ENCODE measurements at regions not wholly inside any gene's neighbourhood (a gene's known extent, or its start where the extent isn't known, plus 50 kb on each side); places are given as distances from the start of the nearest gene placed in this dataset.

- no peak overlapping the region for H3K4me3 Mint-ChIP-seq (ENCODE audit: unreplicated experiment)
- no peaks in the 10 kb centered on the region for H3K9me3 ChIP-seq (ENCODE audit: insufficient read depth, low read depth, low read length)
- DNase-seq (ENCODE audit: low read depth) (peak; percentile 62), FAIRE-seq (no peak)
- H3K27ac ChIP-seq (ENCODE audit: low read depth, low read length), result no peak overlapping the region
- H3K9me3 Mint-ChIP-seq (ENCODE audit: unreplicated experiment), result peaks cover 2% of the 10 kb centered on the region
- H3K27me3 Mint-ChIP-seq (ENCODE audit: low read depth, unreplicated experiment), result no peaks in the 10 kb centered on the region
- no peak overlapping the region for H3K27ac Mint-ChIP-seq (ENCODE audit: unreplicated experiment)
- H3K4me1 ChIP-seq (ENCODE audit: insufficient read depth, low read length), result no peaks in the 10 kb centered on the region
- H3K4me2 ChIP-seq (ENCODE audit: low read length), result no peak overlapping the region
- no peaks in the 10 kb centered on the region for H3K36me3 ChIP-seq (ENCODE audit: insufficient read depth, low read length)
- no peak overlapping the region for H2AFZ ChIP-seq (ENCODE audit: low read depth, low read length)
- no peaks in the 10 kb centered on the region for H3K79me2 ChIP-seq (ENCODE audit: insufficient read depth, low read length)
- H3K9ac ChIP-seq (ENCODE audit: low read length), result no peak overlapping the region
- H3K36me3 Mint-ChIP-seq (ENCODE audit: low read depth, unreplicated experiment), result no peaks in the 10 kb centered on the region
- H3K4me3 ChIP-seq (ENCODE audit: insufficient read depth, low read depth, low read length), result no peak overlapping the region
- H3K4me1 Mint-ChIP-seq (ENCODE audit: low read depth, unreplicated experiment), result no peaks in the 10 kb centered on the region
- H3K27me3 ChIP-seq (ENCODE audit: insufficient read depth, low read length), result no peaks in the 10 kb centered on the region
- no peaks in the 10 kb centered on the region for H4K20me1 ChIP-seq (ENCODE audit: insufficient read depth, low read length)
- TF ChIP-seq CTCF (IDR thresholded peaks at IDR 0.05; ENCODE audit: insufficient read depth, low read depth, low read length) (no peak), EZH2 (IDR thresholded peaks at IDR 0.05; ENCODE audit: insufficient read depth, low read length) (no peak)
Measured at GRCh38 chr2:220949466-220949865, 622.6 kb downstream of the EPHA4 start.

- Histone ChIP-seq H3K9ac (ENCODE audit: low read length) (no peak overlapping the region), H3K27me3 (ENCODE audit: insufficient read depth, low read length) (no peaks in the 10 kb centered on the region), H3K4me2 (ENCODE audit: low read length) (no peak overlapping the region), H3K4me1 (ENCODE audit: insufficient read depth, low read length) (no peaks in the 10 kb centered on the region), H2AFZ (ENCODE audit: low read depth, low read length) (no peak overlapping the region), H3K36me3 (ENCODE audit: insufficient read depth, low read length) (no peaks in the 10 kb centered on the region), H3K79me2 (ENCODE audit: insufficient read depth, low read length) (no peaks in the 10 kb centered on the region), H3K4me3 (ENCODE audit: insufficient read depth, low read depth, low read length) (no peak overlapping the region), H3K9me3 (ENCODE audit: insufficient read depth, low read depth, low read length) (no peaks in the 10 kb centered on the region), H3K27ac (ENCODE audit: low read depth, low read length) (no peak overlapping the region), H4K20me1 (ENCODE audit: insufficient read depth, low read length) (no peaks in the 10 kb centered on the region)
- FAIRE-seq, result no peak
- no peak overlapping the region for H3K27ac Mint-ChIP-seq (ENCODE audit: unreplicated experiment)
- TF ChIP-seq EZH2 (IDR thresholded peaks at IDR 0.05; ENCODE audit: insufficient read depth, low read length) (no peak), CTCF (IDR thresholded peaks at IDR 0.05; ENCODE audit: insufficient read depth, low read depth, low read length) (no peak)
- no peak for DNase-seq (ENCODE audit: low read depth)
- peaks cover 2% of the 10 kb centered on the region for H3K27me3 Mint-ChIP-seq (ENCODE audit: low read depth, unreplicated experiment)
- peaks cover 3% of the 10 kb centered on the region for H3K9me3 Mint-ChIP-seq (ENCODE audit: unreplicated experiment)
- H3K4me3 Mint-ChIP-seq (ENCODE audit: unreplicated experiment), result no peak overlapping the region
- H3K36me3 Mint-ChIP-seq (ENCODE audit: low read depth, unreplicated experiment), result no peaks in the 10 kb centered on the region
- no peaks in the 10 kb centered on the region for H3K4me1 Mint-ChIP-seq (ENCODE audit: low read depth, unreplicated experiment)
Measured at GRCh38 chr2:220955776-220956175, 616.3 kb downstream of the EPHA4 start.

GRCh38 chr2:220956429-220956828 is 615.7 kb downstream of the EPHA4 start:
- FAIRE-seq (no peak), DNase-seq (ENCODE audit: low read depth) (no peak)
- Histone ChIP-seq H3K4me1 (ENCODE audit: insufficient read depth, low read length) (no peaks in the 10 kb centered on the region), H4K20me1 (ENCODE audit: insufficient read depth, low read length) (no peaks in the 10 kb centered on the region), H3K36me3 (ENCODE audit: insufficient read depth, low read length) (no peaks in the 10 kb centered on the region), H3K79me2 (ENCODE audit: insufficient read depth, low read length) (no peaks in the 10 kb centered on the region), H3K4me3 (ENCODE audit: insufficient read depth, low read depth, low read length) (no peak overlapping the region), H3K9ac (ENCODE audit: low read length) (no peak overlapping the region), H3K9me3 (ENCODE audit: insufficient read depth, low read depth, low read length) (no peaks in the 10 kb centered on the region), H3K27ac (ENCODE audit: low read depth, low read length) (no peak overlapping the region), H2AFZ (ENCODE audit: low read depth, low read length) (no peak overlapping the region), H3K27me3 (ENCODE audit: insufficient read depth, low read length) (no peaks in the 10 kb centered on the region), H3K4me2 (ENCODE audit: low read length) (no peak overlapping the region)
- no peaks in the 10 kb centered on the region for H3K4me1 Mint-ChIP-seq (ENCODE audit: low read depth, unreplicated experiment)
- no peaks in the 10 kb centered on the region for H3K36me3 Mint-ChIP-seq (ENCODE audit: low read depth, unreplicated experiment)
- TF ChIP-seq EZH2 (IDR thresholded peaks at IDR 0.05; ENCODE audit: insufficient read depth, low read length) (no peak), CTCF (IDR thresholded peaks at IDR 0.05; ENCODE audit: insufficient read depth, low read depth, low read length) (no peak)
- H3K27me3 Mint-ChIP-seq (ENCODE audit: low read depth, unreplicated experiment), result peaks cover 2% of the 10 kb centered on the region
- peaks cover 3% of the 10 kb centered on the region for H3K9me3 Mint-ChIP-seq (ENCODE audit: unreplicated experiment)
- no peak overlapping the region for H3K27ac Mint-ChIP-seq (ENCODE audit: unreplicated experiment)
- no peak overlapping the region for H3K4me3 Mint-ChIP-seq (ENCODE audit: unreplicated experiment)
